GM13976 (cell line): ENCODE measurements at regions not wholly inside any gene's neighbourhood (a gene's known extent, or its start where the extent isn't known, plus 50 kb on each side); places are given as distances from the start of the nearest gene placed in this dataset.

Source experiments
- DNase-seq: peaks from one replicate; pipeline ENCODE4 v3.0.0; 2012; ENCODE audit warnings: low spot score
- in situ Hi-C: fragments of 300-500 bp; cut with MboI; formaldehyde crosslinking; loops from one replicate; pipeline ENCODE4 v1.12.0; 2022; ENCODE audit warnings: low sequenced_read_pairs, mixed read lengths, inconsistent platforms; ENCODE audit not compliant: unreplicated experiment
- TF ChIP-seq, protein P1 (sequence below): IDR thresholded peaks from 2 replicates; pipeline ENCODE4 v1.5.1; 2012; ENCODE audit warnings: borderline replicate concordance, mild to moderate bottlenecking; ENCODE audit not compliant: insufficient read depth; ENCODE audit errors: extremely low read depth, missing control alignments, control extremely low read depth

- in situ Hi-C loops: no loop called here
- TF ChIP-seq, protein P1, sequence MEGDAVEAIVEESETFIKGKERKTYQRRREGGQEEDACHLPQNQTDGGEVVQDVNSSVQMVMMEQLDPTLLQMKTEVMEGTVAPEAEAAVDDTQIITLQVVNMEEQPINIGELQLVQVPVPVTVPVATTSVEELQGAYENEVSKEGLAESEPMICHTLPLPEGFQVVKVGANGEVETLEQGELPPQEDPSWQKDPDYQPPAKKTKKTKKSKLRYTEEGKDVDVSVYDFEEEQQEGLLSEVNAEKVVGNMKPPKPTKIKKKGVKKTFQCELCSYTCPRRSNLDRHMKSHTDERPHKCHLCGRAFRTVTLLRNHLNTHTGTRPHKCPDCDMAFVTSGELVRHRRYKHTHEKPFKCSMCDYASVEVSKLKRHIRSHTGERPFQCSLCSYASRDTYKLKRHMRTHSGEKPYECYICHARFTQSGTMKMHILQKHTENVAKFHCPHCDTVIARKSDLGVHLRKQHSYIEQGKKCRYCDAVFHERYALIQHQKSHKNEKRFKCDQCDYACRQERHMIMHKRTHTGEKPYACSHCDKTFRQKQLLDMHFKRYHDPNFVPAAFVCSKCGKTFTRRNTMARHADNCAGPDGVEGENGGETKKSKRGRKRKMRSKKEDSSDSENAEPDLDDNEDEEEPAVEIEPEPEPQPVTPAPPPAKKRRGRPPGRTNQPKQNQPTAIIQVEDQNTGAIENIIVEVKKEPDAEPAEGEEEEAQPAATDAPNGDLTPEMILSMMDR: no peak
- no peak for DNase-seq
Observed at GRCh38 chr13:89097994-89098393, 1426.8 kb downstream of the SLITRK5 start.

DNA sequence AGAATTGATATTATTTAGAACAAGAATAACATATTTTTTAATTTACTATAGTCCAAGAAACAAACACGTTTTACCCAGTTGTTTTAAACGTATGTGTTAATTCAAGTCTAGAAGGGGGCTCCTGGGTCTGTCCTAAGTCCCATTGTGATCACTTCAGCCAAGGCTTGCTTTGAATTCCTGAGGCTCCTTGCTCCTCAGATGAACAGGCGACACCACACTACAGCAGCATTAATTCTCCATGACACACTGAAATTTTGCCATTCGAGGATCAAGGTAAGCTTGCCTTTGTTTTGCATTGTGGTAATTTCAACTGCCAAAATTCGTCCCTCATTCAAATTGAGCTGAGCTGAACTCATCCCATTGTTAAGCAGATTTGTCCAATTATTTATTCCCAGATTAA, 1442.6 kb downstream of the SLITRK5 start:
- in situ Hi-C loops: no loop called here
- TF ChIP-seq, protein P1: no peak
- no peak for DNase-seq

GRCh38 chr13:89115307-89115706, 1444.1 kb downstream of the SLITRK5 start:
- no peak for DNase-seq
- TF ChIP-seq, protein P1: no peak
- in situ Hi-C loops: no loop called here

GRCh38 chr13:89136678-89137077, 1465.5 kb downstream of the SLITRK5 start:
- TF ChIP-seq, protein P1: no peak
- in situ Hi-C loops: no loop called here
- no peak for DNase-seq

DNA sequence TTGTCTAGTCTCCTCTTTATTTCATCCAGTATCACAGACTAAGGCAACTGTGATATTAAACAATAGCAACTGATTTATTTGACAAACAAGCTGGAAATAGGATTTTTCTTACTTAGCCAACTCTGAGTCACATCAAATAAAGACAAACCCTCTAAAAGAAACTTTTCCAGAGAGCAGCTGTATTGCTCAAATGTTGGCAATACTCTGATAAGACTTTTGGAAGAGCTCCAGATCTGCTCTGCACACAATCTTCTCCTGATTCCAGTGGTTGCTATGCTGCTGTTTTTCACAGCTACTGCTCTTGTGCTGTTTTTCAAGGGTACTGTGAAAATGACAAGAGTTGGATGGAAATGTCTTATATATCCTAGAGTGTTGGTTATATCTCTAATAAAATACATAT, 1479.2 kb downstream of the SLITRK5 start:
- in situ Hi-C loops: no loop called here
- TF ChIP-seq, protein P1: no peak
- DNase-seq: no peak

DNA sequence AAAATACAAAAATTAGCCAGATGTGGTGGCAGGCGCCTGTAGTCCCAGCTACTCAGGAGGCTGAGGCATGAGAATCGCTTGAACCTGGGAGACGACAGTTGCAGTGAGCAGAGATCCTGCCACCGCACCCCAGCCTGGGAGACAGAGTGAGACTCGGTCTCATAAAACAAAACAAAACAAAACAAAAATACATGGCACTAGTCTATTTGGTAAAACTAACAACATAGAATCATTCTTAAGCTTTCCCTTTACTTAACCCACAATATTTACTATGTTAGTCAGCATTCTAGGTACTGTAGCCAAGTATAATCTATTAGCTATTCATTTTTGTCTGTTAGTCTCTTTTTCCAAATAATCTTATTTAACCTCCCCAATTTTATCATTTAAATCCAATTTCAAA, 1482.8 kb downstream of the SLITRK5 start:
- in situ Hi-C loops: no loop called here
- TF ChIP-seq, protein P1: no peak

GRCh38 chr13:89163096-89163495, 1491.9 kb downstream of the SLITRK5 start:
- in situ Hi-C loops: no loop called here
- DNase-seq: no peak
- TF ChIP-seq, protein P1: no peak

More for the DNA sequence above, 1482.8 kb downstream of the SLITRK5 start:
- DNase-seq: no peak
